ENCODE measurements at regions not wholly inside any gene's neighbourhood (a gene's known extent, or its start where the extent isn't known, plus 50 kb on each side); places are given as distances from the start of the nearest gene placed in this dataset.

- H3K27me3 ChIP-seq (replicated peaks) = no peaks in the 10 kb centered on the region; the same call in 1 of the 2 replicates
- H3K9me3 ChIP-seq (replicated peaks) = no peaks in the 10 kb centered on the region
- DNase-seq (ENCODE audit: low read depth in 1 of 2, low spot score in 2 of 2) = no peak
- H3K36me3 ChIP-seq = no peaks in the 10 kb centered on the region
- no peak overlapping the region for H3K27ac ChIP-seq
- H3K4me3 ChIP-seq = no peak overlapping the region
- H3K4me1 ChIP-seq (replicated peaks) = no peaks in the 10 kb centered on the region
These were observed 117.9 kb upstream of the GPM6A start for GRCh38 chr4:175929932-175930331.

- no peak overlapping the region for H3K4me3 ChIP-seq
- no peak for DNase-seq (ENCODE audit: low read depth in 1 of 2, low spot score in 2 of 2)
- no peak overlapping the region for H3K27ac ChIP-seq
- H3K4me1 ChIP-seq (replicated peaks) = no peaks in the 10 kb centered on the region
- no peaks in the 10 kb centered on the region for H3K9me3 ChIP-seq (replicated peaks)
- H3K36me3 ChIP-seq = no peaks in the 10 kb centered on the region
- H3K27me3 ChIP-seq (replicated peaks) = no peaks in the 10 kb centered on the region; the same call in 1 of the 2 replicates
These were observed 118.4 kb upstream of the GPM6A start for GRCh38 chr4:175930471-175930870.

GRCh38 chr4:175932116-175932515 lies 120.1 kb upstream of the GPM6A start:
- H3K27ac ChIP-seq = no peak overlapping the region
- no peak overlapping the region for H3K4me3 ChIP-seq
- no peaks in the 10 kb centered on the region for H3K9me3 ChIP-seq (replicated peaks)
- H3K4me1 ChIP-seq (replicated peaks) = no peaks in the 10 kb centered on the region
- H3K27me3 ChIP-seq (replicated peaks) = no peaks in the 10 kb centered on the region
- DNase-seq (ENCODE audit: low read depth in 1 of 2, low spot score in 2 of 2) = no peak
- H3K36me3 ChIP-seq = no peaks in the 10 kb centered on the region

GRCh38 chr4:175934506-175934905 lies 122.4 kb upstream of the GPM6A start:
- Histone ChIP-seq H3K27ac (no peak overlapping the region), H3K36me3 (no peaks in the 10 kb centered on the region), H3K27me3 (replicated peaks) (no peaks in the 10 kb centered on the region), H3K4me3 (no peak overlapping the region), H3K9me3 (replicated peaks) (no peaks in the 10 kb centered on the region), H3K4me1 (replicated peaks) (no peaks in the 10 kb centered on the region)
- no peak for DNase-seq (ENCODE audit: low read depth in 1 of 2, low spot score in 2 of 2)

GRCh38 chr4:175935016-175935661 lies 123.1 kb upstream of the GPM6A start:
- H3K9me3 ChIP-seq (replicated peaks) = no peaks in the 10 kb centered on the region
- no peak overlapping the region for H3K4me3 ChIP-seq
- no peak for DNase-seq (ENCODE audit: low read depth in 1 of 2, low spot score in 2 of 2)
- no peaks in the 10 kb centered on the region for H3K4me1 ChIP-seq (replicated peaks)
- no peaks in the 10 kb centered on the region for H3K27me3 ChIP-seq (replicated peaks)
- no peak overlapping the region for H3K27ac ChIP-seq
- no peaks in the 10 kb centered on the region for H3K36me3 ChIP-seq

GRCh38 chr4:175944126-175944910 lies 121.3 kb upstream of the WDR17 start:
- Histone ChIP-seq H3K27me3 (replicated peaks) (peaks cover 3% of the 10 kb centered on the region; the same call in 1 of the 2 replicates), H3K4me3 (no peak overlapping the region), H3K9me3 (replicated peaks) (no peaks in the 10 kb centered on the region), H3K27ac (no peak overlapping the region), H3K36me3 (no peaks in the 10 kb centered on the region), H3K4me1 (replicated peaks) (no peaks in the 10 kb centered on the region)
- DNase-seq (ENCODE audit: low read depth in 1 of 2, low spot score in 2 of 2) = no peak

- Histone ChIP-seq H3K9me3 (replicated peaks) (no peaks in the 10 kb centered on the region), H3K27me3 (replicated peaks) (peaks cover 3% of the 10 kb centered on the region; the same call in 1 of the 2 replicates), H3K36me3 (no peaks in the 10 kb centered on the region), H3K4me1 (replicated peaks) (no peaks in the 10 kb centered on the region), H3K4me3 (no peak overlapping the region), H3K27ac (no peak overlapping the region)
- DNase-seq (ENCODE audit: low read depth in 1 of 2, low spot score in 2 of 2) = no peak
These were observed 119.0 kb upstream of the WDR17 start for GRCh38 chr4:175946472-175947116.

- H3K9me3 ChIP-seq (replicated peaks) = no peaks in the 10 kb centered on the region
- H3K27me3 ChIP-seq (replicated peaks) = peaks cover 3% of the 10 kb centered on the region; the same call in 1 of the 2 replicates
- no peak overlapping the region for H3K4me3 ChIP-seq
- no peaks in the 10 kb centered on the region for H3K4me1 ChIP-seq (replicated peaks)
- no peaks in the 10 kb centered on the region for H3K36me3 ChIP-seq
- no peak for DNase-seq (ENCODE audit: low read depth in 1 of 2, low spot score in 2 of 2)
- no peak overlapping the region for H3K27ac ChIP-seq
These were observed 118.4 kb upstream of the WDR17 start for GRCh38 chr4:175947117-175947722.

- Histone ChIP-seq H3K4me1 (replicated peaks) (no peaks in the 10 kb centered on the region), H3K27ac (no peak overlapping the region), H3K36me3 (no peaks in the 10 kb centered on the region), H3K9me3 (replicated peaks) (no peaks in the 10 kb centered on the region), H3K27me3 (replicated peaks) (no peaks in the 10 kb centered on the region; the same call in 1 of the 2 replicates), H3K4me3 (no peak overlapping the region)
- no peak for DNase-seq (ENCODE audit: low read depth in 1 of 2, low spot score in 2 of 2)
These were observed 113.8 kb upstream of the WDR17 start for GRCh38 chr4:175951794-175952193.

- H3K4me3 ChIP-seq = no peak overlapping the region
These were observed 112.5 kb upstream of the WDR17 start for GRCh38 chr4:175953116-175953515.

GRCh38 chr4:175953960-175954521 lies 111.6 kb upstream of the WDR17 start:
- Histone ChIP-seq H3K4me1 (replicated peaks) (no peaks in the 10 kb centered on the region), H3K27me3 (replicated peaks) (no peaks in the 10 kb centered on the region), H3K9me3 (replicated peaks) (no peaks in the 10 kb centered on the region), H3K36me3 (no peaks in the 10 kb centered on the region), H3K4me3 (no peak overlapping the region), H3K27ac (no peak overlapping the region)
- DNase-seq (ENCODE audit: low read depth in 1 of 2, low spot score in 2 of 2) = no peak

More at GRCh38 chr4:175953116-175953515, 112.5 kb upstream of the WDR17 start:
- H3K4me1 ChIP-seq (replicated peaks) = no peaks in the 10 kb centered on the region
- no peak overlapping the region for H3K27ac ChIP-seq
- H3K9me3 ChIP-seq (replicated peaks) = no peaks in the 10 kb centered on the region
- H3K36me3 ChIP-seq = no peaks in the 10 kb centered on the region
- DNase-seq (ENCODE audit: low read depth in 1 of 2, low spot score in 2 of 2) = no peak
- no peaks in the 10 kb centered on the region; the same call in 1 of the 2 replicates for H3K27me3 ChIP-seq (replicated peaks)

GRCh38 chr4:175954685-175955084 lies 111.0 kb upstream of the WDR17 start:
- DNase-seq (ENCODE audit: low read depth in 1 of 2, low spot score in 2 of 2) = no peak
- Histone ChIP-seq H3K9me3 (replicated peaks) (no peaks in the 10 kb centered on the region), H3K4me1 (replicated peaks) (no peaks in the 10 kb centered on the region), H3K4me3 (no peak overlapping the region), H3K27ac (no peak overlapping the region), H3K36me3 (no peaks in the 10 kb centered on the region), H3K27me3 (replicated peaks) (no peaks in the 10 kb centered on the region)

- Histone ChIP-seq H3K4me3 (no peak overlapping the region), H3K27ac (no peak overlapping the region), H3K9me3 (replicated peaks) (no peaks in the 10 kb centered on the region), H3K27me3 (replicated peaks) (no peaks in the 10 kb centered on the region), H3K4me1 (replicated peaks) (no peaks in the 10 kb centered on the region), H3K36me3 (no peaks in the 10 kb centered on the region)
- DNase-seq (ENCODE audit: low read depth in 1 of 2, low spot score in 2 of 2) = no peak
These were observed 104.0 kb upstream of the WDR17 start for GRCh38 chr4:175961604-175962003.

All from SJSA1 (cell line).